Limb (tissue), 2 donors: ENCODE measurements at regions not wholly inside any gene's neighbourhood (a gene's known extent, or its start where the extent isn't known, plus 50 kb on each side); places are given as distances from the start of the nearest gene placed in this dataset.
"Not testable (repeated sequence)": the region's sequence is repeated elsewhere in the genome, so short reads cannot be mapped to it uniquely, and the experiment has no call there.

Experiments
- DNase-seq, 2 donors: peaks; one replicate each; pipeline ENCODE4 v3.0.0-alpha.2; 2016; ENCODE audit errors: extremely low spot score in 2 of 2

GRCh38 chrX:42290608-42291007 is 367.3 kb upstream of the CASK start:
- no peak for DNase-seq

GRCh38 chrX:42289492-42290385 is 366.4 kb upstream of the CASK start:
- DNase-seq, result no peak

- not testable (repeated sequence) for DNase-seq
These were observed 362.3 kb upstream of the CASK start for GRCh38 chrX:42285681-42286080.

GRCh38 chrX:42276982-42277690 is 353.8 kb upstream of the CASK start:
- DNase-seq, result no peak

- DNase-seq, result no peak
These were observed 350.8 kb upstream of the CASK start for GRCh38 chrX:42274151-42274550.

GRCh38 chrX:42273387-42273786 is 350.0 kb upstream of the CASK start:
- no peak for DNase-seq

GRCh38 chrX:42269186-42269585 is 345.8 kb upstream of the CASK start:
- no peak for DNase-seq

GRCh38 chrX:42260854-42261253 is 337.5 kb upstream of the CASK start:
- DNase-seq, result no peak

GRCh38 chrX:42248226-42248625 is 324.9 kb upstream of the CASK start:
- DNase-seq, result no peak

GRCh38 chrX:42247241-42247640 is 323.9 kb upstream of the CASK start:
- no peak for DNase-seq

- DNase-seq, result no peak
These were observed 323.5 kb upstream of the CASK start for GRCh38 chrX:42246814-42247213.

- DNase-seq, result peak in 1 of 2 donors; percentile 32
These were observed 318.6 kb upstream of the CASK start for GRCh38 chrX:42242004-42242403.

- no peak for DNase-seq
These were observed 318.1 kb upstream of the CASK start for GRCh38 chrX:42241421-42241820.

GRCh38 chrX:42237956-42238355 is 314.6 kb upstream of the CASK start:
- no peak for DNase-seq

- no peak for DNase-seq
These were observed 306.2 kb upstream of the CASK start for GRCh38 chrX:42229533-42229932.

GRCh38 chrX:42220666-42221065 is 297.3 kb upstream of the CASK start:
- no peak for DNase-seq

GRCh38 chrX:42220083-42220482 is 296.7 kb upstream of the CASK start:
- no peak for DNase-seq

GRCh38 chrX:42219231-42219630 is 295.9 kb upstream of the CASK start:
- no peak for DNase-seq

GRCh38 chrX:42195506-42195905 is 272.2 kb upstream of the CASK start:
- no peak for DNase-seq

GRCh38 chrX:42189576-42189975 is 266.2 kb upstream of the CASK start:
- DNase-seq, result peak in 1 of 2 donors; percentile 5

- DNase-seq, result no peak
These were observed 265.4 kb upstream of the CASK start for GRCh38 chrX:42188730-42189129.

- DNase-seq, result no peak
These were observed 253.4 kb upstream of the CASK start for GRCh38 chrX:42176789-42177188.

- DNase-seq, result no peak
These were observed 252.5 kb upstream of the CASK start for GRCh38 chrX:42175843-42176242.
